ENCODE measurements at regions not wholly inside any gene's neighbourhood (a gene's known extent, or its start where the extent isn't known, plus 50 kb on each side); places are given as distances from the start of the nearest gene placed in this dataset.

- no peak for TF ChIP-seq EZH2phosphoT487 (IDR thresholded peaks at IDR 0.05; ENCODE audit: insufficient read depth, low read depth)
- TF ChIP-seq EZH2 (IDR thresholded peaks at IDR 0.05; ENCODE audit: insufficient read depth, poor library complexity, severe bottlenecking), result no peak
Observed at GRCh38 chr5:6181147-6181729, 197.1 kb downstream of the MED10 start.

Data from GM23248 (cell line).